ENCODE measurements at regions not wholly inside any gene's neighbourhood (a gene's known extent, or its start where the extent isn't known, plus 50 kb on each side); places are given as distances from the start of the nearest gene placed in this dataset.
"Not testable (repeated sequence)": the region's sequence is repeated elsewhere in the genome, so short reads cannot be mapped to it uniquely, and the experiment has no call there.

- DNase-seq, result no peak
- WGBS (ENCODE audit: insufficient coverage, low coverage, low lambda C conversion rate, missing lambda C conversion rate), result 58% methylated on average over 3 of the region's 3 CpGs
Measured at GRCh38 chr9:30522486-30522885, 1862.0 kb upstream of the ACO1 start.

GRCh38 chr9:30524311-30524710 is 1860.1 kb upstream of the ACO1 start:
- no peak for DNase-seq
- WGBS (ENCODE audit: insufficient coverage, low coverage, low lambda C conversion rate, missing lambda C conversion rate), result 18% methylated on average over 1 of the region's 1 CpG
- Histone ChIP-seq H3K27me3 (no peaks in the 10 kb centered on the region), H3K4me3 (no peak overlapping the region), H3K27ac (no peak overlapping the region), H3K36me3 (no peaks in the 10 kb centered on the region), H3K4me1 (no peaks in the 10 kb centered on the region), H3K9me3 (no peaks in the 10 kb centered on the region)
- no peak for TF ChIP-seq POLR2A (IDR thresholded peaks at IDR 0.05)
- no peak for TF ChIP-seq CTCF (IDR thresholded peaks at IDR 0.05)
- intact Hi-C loops (cut with DNase I), result no loop called here
- ATAC-seq, result no peak

More at GRCh38 chr9:30522486-30522885, 1862.0 kb upstream of the ACO1 start:
- no peak overlapping the region for H3K27ac ChIP-seq
- H3K27me3 ChIP-seq, result no peaks in the 10 kb centered on the region
- no peak overlapping the region for H3K4me3 ChIP-seq
- no peaks in the 10 kb centered on the region for H3K9me3 ChIP-seq
- ATAC-seq, result no peak
- no peaks in the 10 kb centered on the region for H3K4me1 ChIP-seq
- no peaks in the 10 kb centered on the region for H3K36me3 ChIP-seq
- intact Hi-C loops (cut with DNase I), result no loop called here
- no peak for TF ChIP-seq CTCF (IDR thresholded peaks at IDR 0.05)
- no peak for TF ChIP-seq POLR2A (IDR thresholded peaks at IDR 0.05)

- H3K27me3 ChIP-seq, result no peaks in the 10 kb centered on the region
- DNase-seq, result no peak
- H3K9me3 ChIP-seq, result no peaks in the 10 kb centered on the region
- 69% methylated on average over 3 of the region's 3 CpGs for WGBS (ENCODE audit: insufficient coverage, low coverage, low lambda C conversion rate, missing lambda C conversion rate)
- no peaks in the 10 kb centered on the region for H3K36me3 ChIP-seq
- ATAC-seq, result no peak
- H3K4me1 ChIP-seq, result no peaks in the 10 kb centered on the region
- no peak for TF ChIP-seq POLR2A (IDR thresholded peaks at IDR 0.05)
- no peak for TF ChIP-seq CTCF (IDR thresholded peaks at IDR 0.05)
- intact Hi-C loops (cut with DNase I), result no loop called here
- no peak overlapping the region for H3K27ac ChIP-seq
- no peak overlapping the region for H3K4me3 ChIP-seq
Measured at GRCh38 chr9:30534455-30534854, 1850.0 kb upstream of the ACO1 start.

GRCh38 chr9:30534896-30535295 is 1849.5 kb upstream of the ACO1 start:
- Histone ChIP-seq H3K4me1 (no peaks in the 10 kb centered on the region), H3K4me3 (no peak overlapping the region), H3K27ac (no peak overlapping the region), H3K9me3 (no peaks in the 10 kb centered on the region), H3K36me3 (no peaks in the 10 kb centered on the region), H3K27me3 (no peaks in the 10 kb centered on the region)
- WGBS (ENCODE audit: insufficient coverage, low coverage, low lambda C conversion rate, missing lambda C conversion rate), result 47% methylated on average over 2 of the region's 2 CpGs
- TF ChIP-seq CTCF (IDR thresholded peaks at IDR 0.05), result no peak
- TF ChIP-seq POLR2A (IDR thresholded peaks at IDR 0.05), result no peak
- no peak for DNase-seq
- no peak for ATAC-seq
- intact Hi-C loops (cut with DNase I), result no loop called here

GRCh38 chr9:30536494-30536893 is 1847.9 kb upstream of the ACO1 start:
- WGBS (ENCODE audit: insufficient coverage, low coverage, low lambda C conversion rate, missing lambda C conversion rate), result 65% methylated on average over 2 of the region's 3 CpGs
- TF ChIP-seq CTCF (IDR thresholded peaks at IDR 0.05) (no peak), POLR2A (IDR thresholded peaks at IDR 0.05) (no peak)

GRCh38 chr9:30539696-30540095 is 1844.7 kb upstream of the ACO1 start:
- intact Hi-C loops (cut with DNase I); H3K4me1 ChIP-seq; H3K4me3 ChIP-seq; H3K27ac ChIP-seq; DNase-seq; ATAC-seq; H3K36me3 ChIP-seq; H3K27me3 ChIP-seq; H3K9me3 ChIP-seq: not testable (repeated sequence)
- WGBS (ENCODE audit: insufficient coverage, low coverage, low lambda C conversion rate, missing lambda C conversion rate), result 57% methylated on average over 6 of the region's 15 CpGs

More at GRCh38 chr9:30536494-30536893, 1847.9 kb upstream of the ACO1 start:
- H3K4me3 ChIP-seq, result no peak overlapping the region
- no peak overlapping the region for H3K27ac ChIP-seq
- H3K36me3 ChIP-seq, result no peaks in the 10 kb centered on the region
- H3K27me3 ChIP-seq, result no peaks in the 10 kb centered on the region
- H3K4me1 ChIP-seq, result no peaks in the 10 kb centered on the region
- intact Hi-C loops (cut with DNase I), result no loop called here
- ATAC-seq (no peak), DNase-seq (no peak)
- no peaks in the 10 kb centered on the region for H3K9me3 ChIP-seq

Data from right lobe of liver (tissue), 6 donors.